ENCODE measurements at regions not wholly inside any gene's neighbourhood (a gene's known extent, or its start where the extent isn't known, plus 50 kb on each side); places are given as distances from the start of the nearest gene placed in this dataset.

GRCh38 chr18:29418136-29418535, 1241.2 kb upstream of the CDH2 start:
- TF ChIP-seq CTCF (IDR thresholded peaks at IDR 0.05) (no peak), POLR2A (IDR thresholded peaks at IDR 0.05) (no peak)

Measured in body of pancreas (tissue), 4 donors.